Stimulated activated CD8-positive, alpha-beta memory T cell treated with anti-CD3 and anti-CD28 coated beads, Interleukin-4, amount 100 ng/mL, for 4 hours (primary cell): ENCODE measurements at regions not wholly inside any gene's neighbourhood (a gene's known extent, or its start where the extent isn't known, plus 50 kb on each side); places are given as distances from the start of the nearest gene placed in this dataset.
"Not testable (repeated sequence)": the region's sequence is repeated elsewhere in the genome, so short reads cannot be mapped to it uniquely, and the experiment has no call there.

Source experiments
- DNase-seq, 2 donors: peaks; one replicate each; pipeline ENCODE4 v3.0.0-alpha.2; 2020; ENCODE audit warnings: low read depth in 2 of 2, low spot score in 1 of 2

DNA sequence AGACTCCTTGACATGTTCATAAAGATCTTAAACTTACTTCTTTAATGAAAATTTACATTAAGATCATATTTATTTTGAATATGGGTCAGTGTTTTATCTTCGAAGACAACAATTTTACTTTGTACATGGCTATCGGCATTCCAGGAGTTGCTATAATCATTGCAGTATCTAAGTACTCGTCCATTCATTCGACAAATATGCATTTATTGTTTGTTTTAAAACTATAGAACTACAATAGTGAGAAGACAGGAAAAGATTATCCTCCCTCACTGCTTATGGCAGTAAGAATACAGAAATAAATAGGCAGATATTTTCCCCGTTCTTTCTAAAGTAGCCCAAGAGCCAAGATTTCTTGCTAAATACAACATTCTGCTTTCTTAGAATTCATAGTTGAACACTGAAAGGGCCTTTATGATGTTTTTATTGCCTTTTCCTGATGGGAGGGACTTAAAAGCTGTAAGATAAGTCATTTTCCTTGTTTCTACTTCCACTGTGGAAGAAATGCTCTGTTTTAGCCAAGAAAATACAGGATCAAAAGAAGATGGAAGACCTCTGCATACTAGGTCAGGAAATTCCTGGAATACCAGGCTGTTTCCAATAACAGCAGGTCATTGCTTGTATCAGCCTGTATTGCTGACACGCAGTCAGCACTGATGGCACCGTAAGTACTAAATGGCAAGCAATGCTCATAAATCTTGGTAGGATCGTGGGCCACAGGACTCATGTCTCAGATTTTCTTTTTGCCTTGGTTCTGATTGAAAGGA is 521.0 kb upstream of the ATP2B1 start:
- no peak for DNase-seq

DNA sequence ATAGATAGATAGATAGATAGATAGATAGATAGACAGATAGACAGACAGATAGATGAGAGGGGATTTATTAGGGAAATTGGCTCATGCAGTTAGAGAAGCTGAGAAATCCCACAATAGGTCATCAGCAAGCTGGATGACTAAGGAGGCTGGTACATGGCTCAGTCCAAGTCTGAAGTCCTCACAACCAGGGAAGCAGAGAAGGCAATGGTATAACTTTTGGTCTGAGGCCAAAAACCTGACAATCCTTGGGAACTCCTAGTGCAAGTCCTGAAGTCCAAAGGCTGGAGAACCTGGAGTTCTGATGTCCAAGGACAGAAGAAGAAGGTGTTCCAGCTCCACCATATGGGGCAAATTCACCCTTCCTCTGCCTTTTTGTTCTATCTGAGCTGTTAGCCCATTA is 517.6 kb upstream of the ATP2B1 start:
- no peak for DNase-seq

DNA sequence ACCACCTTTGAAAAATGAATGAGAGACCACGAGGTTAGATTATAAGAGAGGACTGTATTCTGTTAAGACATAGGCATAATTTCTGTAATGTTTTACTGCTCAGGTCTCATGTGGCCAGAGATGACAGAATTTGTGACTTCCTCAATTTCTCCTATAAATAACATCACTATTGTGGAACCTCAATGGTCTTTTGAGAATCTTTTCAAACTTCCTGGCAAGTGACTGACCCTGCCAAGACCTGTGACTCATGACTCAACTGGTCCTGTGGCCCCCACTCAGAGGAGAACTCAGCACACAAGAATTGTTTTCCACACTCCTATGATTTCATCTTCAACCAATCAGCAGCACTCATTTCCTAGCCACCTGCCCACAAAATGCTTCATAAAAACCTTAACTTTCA is 508.2 kb upstream of the ATP2B1 start:
- no peak for DNase-seq

DNA sequence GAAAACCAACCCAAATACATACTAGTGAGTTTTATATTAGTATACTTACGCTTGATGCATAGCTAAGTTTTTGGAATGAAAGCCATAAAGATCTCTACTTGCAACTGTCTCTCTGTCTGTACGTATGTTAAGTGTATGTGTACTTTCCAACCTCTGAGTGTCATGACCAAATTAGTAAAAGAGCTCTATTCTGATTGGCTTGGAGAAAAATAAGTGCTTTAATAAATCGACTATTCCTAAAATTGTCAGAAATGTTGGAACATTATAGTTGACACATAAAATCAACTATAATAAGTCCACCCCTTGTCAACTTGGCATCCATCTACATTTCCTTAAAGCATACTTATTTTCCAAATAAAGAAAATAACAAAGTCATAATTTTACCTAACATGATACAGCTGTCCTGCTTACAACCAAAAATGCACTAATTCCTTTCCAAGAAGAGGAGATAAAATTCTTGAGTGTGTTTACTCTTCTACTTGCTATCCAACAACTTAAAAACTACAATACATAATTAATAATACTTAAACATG is 507.4 kb upstream of the ATP2B1 start:
- DNase-seq = no peak

DNA sequence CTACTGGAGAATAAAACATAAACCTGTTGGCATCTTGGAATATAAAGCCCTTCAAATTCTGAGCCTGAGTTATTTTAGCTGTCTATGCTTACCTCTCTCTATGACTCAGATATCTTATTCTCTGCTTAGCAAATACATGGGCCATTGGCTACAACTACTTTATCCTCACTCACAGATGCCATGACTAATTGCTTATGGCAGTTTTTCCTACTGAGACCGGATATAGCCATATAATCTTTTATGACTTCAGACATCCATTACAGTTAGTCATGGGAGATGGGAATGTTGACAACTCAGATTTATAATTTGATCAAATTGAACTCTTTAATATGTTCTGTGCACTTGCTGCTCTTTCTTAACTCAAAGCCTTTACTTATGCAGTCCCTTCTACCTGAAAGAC is 502.4 kb upstream of the ATP2B1 start:
- DNase-seq = no peak

DNA sequence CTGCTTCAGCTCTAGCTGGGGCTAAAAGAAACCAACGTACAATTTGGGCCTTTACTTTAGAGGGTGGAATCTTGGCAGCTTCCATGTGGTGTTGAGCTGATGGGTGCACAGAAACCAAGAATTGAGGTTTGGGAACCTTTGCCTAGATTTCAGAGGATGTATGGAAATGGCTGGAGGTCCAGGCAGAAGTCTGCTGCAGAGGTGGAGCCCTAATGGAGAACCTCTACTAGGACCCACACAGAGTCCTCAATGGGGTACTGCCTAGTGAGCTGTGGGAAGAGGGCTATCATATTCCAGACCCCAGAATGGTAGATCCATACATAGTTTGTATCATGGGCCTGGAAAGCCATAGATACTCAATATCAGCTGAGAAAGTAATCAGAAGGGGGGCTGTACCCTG is 500.4 kb upstream of the ATP2B1 start:
- no peak for DNase-seq

DNA sequence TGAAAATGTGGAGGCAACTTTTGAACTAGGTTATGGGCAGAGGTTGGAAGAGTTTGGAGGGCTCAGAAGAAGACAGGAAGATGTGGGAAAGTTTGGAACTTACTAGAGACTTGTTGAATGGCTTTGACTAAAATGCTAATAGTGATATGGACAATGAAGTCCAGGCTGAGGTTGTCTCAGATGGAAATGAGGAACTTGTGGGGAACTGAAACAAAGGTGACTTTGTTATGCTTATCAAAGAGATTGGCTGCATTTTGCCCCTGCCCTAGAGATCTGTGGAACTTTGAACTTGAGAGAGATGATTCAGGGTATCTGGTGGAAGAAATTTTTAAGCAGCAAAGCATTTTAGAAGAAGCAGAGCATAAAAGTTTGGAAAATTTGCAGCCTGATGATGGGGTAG is 499.7 kb upstream of the ATP2B1 start:
- not testable (repeated sequence) for DNase-seq

DNA sequence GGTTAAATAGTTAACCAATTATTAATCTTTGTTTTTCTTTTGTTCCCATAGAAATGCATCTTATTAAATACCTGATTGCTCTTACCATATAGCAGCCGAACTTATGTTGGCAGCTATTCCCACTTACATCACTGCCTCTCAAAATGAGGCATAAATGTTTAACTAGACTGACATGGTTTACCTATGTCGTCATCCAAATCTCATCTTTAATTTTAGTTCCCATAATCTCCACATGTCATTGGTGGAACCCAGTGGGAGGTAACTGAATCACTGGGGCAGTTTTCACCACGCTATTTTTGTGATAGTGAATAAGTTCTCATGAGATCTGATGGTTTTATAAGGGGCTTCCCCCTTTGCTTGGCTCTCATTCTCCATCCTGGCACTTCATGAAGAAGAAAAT is 499.2 kb upstream of the ATP2B1 start:
- no peak for DNase-seq

DNA sequence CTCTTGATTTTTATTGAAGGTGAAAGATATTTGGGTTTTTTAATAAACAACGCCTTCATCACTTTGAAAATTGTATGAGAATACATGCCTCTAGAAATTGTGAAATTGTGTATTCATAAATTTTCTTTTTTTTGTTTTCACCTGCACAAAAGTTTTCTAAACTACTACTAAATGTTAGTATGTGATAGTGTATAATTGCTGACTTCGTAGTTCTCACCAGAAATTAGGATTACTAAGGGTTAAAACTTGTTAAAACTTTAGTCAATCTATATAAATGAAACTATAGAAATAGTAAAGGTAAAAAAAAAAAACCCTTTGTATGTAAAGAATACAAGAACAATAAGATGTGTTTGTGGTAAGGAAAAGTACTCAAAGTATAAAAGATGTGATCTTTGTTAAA is 496.5 kb upstream of the ATP2B1 start:
- DNase-seq = no peak

DNA sequence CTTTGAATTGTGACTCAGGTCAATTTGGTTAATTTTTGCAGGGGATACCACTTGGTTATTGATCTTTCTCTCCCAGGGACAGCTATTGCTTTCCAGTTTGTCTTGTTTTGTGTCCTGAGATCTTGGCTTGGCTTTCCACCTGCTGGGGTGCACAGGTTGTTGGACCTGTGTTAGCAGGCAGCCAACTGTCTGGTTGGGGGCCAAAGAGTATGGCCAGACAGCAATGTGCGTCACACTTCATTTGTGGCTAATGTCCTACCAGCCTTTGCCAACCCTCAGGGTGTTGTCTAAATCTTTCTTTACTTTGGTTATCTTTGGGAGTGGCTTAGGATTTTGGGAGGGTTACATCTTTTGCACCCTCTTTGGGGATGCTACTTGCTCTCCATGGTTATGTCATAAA is 494.9 kb upstream of the ATP2B1 start:
- DNase-seq = no peak

DNA sequence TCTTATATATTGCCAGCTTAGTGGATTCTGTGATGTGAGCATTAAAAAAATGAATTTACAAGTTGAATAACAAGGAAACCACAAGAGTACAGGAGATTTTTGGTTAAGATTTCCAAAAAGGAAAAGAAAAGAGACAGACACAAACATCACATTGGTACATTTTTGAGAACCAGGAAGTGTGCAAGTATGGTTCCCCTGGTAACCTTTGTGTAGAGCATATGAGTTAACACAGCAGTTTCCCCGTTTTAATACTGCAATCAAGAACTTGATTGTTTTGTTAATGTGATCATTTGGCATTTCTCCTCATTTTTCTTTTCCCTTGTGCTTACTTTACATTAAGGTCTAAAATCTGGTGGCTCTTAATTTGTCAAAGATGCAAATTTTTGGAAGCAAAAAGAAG is 490.4 kb upstream of the ATP2B1 start:
- no peak for DNase-seq

DNA sequence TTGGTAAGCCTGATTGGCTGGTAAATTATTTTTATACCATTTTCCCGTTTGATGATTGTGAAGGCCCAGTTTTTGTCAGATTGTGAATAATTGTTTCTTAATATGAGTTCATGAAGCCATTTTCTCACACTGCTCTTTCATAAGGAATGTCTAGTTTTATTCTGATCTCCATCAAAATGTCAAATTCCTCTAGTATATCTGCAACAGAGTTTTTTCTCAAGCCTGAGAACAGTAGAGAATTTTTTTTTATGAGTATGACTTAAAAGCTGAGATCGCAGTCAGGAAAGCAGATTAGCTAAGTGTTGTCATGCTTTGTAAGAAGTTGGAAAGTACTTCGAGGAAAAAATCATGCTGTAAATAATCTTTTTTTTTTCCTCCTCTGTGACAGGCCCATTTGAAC is 484.9 kb upstream of the ATP2B1 start:
- no peak for DNase-seq

DNA sequence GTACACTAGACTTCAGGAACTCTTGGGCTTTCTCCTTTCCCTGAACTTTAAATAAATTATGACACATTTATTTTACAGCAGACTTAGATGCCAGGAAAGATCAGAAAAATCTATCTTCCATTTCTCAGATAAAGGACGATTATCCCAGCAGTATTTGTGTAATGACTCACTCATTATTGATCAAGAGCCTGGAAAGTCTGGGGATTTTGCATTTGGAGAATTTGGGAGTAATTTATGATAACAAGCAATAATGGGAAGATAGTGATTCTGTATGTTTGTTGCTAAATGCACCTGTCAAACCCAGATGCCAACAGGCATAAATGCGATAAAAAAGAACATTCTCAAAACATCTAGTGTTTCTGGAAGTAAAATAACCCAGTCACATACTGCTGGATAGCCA is 480.2 kb upstream of the ATP2B1 start:
- no peak for DNase-seq

DNA sequence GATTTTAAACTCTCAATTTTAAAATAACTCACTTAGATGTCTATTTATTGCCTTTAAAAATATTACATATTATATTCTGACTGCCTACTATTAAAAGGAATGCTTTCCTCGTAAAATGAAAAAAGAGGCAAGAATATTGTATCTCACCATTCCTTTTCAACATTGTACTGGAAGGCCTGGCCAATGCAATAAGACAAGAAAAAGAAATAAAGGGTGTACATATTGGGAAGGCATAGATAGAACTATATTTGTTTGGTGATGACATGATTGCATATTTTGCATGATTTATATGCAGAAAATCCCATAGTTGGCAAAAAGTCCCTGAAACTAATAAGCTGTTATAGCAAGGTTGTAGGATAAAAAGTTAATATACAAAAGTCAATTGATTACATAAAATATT is 474.6 kb upstream of the ATP2B1 start:
- DNase-seq = no peak

DNA sequence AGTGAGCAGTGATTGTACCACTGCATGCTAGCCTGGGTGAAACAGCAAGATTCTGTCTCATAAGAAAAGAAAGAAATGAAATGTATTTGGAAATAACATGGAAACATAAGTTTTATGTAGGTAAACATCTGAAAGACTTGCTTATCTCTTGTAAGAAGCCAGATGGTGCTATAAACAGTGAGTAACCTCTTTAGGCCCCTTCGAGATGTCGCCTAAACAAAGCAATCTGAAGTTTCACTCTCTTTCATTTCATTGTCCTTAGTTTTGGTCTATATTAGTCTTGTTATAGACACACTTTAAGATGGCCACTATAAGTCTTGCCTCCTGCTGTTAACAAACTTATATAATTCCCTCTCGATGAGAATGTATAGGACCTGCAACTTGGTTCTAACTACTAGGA is 472.6 kb upstream of the ATP2B1 start:
- no peak for DNase-seq

DNA sequence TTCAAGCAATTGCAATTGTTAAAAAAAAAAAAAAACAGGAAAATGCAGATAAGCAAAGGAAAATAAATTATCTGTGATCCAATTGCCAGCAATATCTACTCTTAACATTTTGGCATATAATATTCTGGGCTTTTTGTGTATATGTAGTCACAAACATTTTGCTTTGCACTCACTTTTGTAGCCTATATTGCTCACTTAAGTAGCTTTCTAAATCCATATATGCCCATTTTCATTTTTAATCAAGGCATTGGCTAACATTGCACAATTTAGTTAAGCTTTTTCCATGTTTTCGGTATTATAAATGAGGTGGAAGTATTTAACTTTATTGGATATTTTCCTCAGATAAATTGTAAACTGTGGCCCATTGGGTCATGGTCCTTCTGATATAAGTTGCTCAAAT is 466.3 kb upstream of the ATP2B1 start:
- no peak for DNase-seq

DNA sequence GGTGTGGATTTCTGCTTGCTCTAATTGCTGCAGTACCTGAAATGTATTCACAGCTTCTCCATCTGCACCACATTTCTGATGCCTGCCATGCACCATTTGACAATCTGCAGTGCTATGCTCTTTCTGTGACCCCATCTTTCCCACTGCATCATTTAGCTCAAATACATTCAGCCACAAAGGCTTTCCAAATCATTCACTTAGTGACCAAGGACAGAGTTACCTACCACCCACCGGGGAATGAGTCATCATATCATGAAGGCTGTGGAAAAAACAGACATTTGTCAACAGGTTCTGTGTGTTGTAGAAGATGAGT is 465.5 kb upstream of the ATP2B1 start:
- no peak for DNase-seq

DNA sequence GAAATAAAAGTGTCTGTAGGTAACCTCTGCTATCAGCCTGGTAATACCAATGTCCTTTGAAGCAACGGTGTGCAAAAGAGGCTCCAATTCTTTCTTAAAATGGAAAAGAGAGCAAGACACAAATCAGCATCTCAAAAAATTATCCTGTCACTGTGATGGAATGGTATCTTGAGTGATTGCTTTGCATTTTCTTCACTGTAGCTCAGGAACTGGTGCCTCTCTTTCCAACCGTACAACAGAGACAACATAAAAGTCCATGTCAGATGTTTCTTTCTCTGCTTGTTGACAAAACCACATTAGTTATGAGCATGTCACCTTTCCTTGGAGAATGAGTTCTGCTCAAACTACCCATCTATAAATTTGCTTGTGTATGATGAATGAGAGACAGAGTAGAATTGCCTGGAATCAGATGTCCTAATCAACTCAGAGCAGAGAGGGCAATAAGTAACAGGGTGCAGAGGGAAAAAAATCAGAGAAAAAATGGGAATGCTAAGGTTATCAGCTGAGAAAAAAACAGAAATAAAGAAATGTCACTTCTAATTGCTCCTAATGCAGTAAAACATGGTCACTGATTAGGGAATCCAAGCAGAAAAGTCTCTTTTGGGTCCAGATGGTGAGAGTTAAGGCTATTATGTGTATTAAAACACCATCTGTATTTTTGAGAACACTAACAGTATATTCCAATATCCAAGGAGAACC is 465.0 kb upstream of the ATP2B1 start:
- DNase-seq = no peak

DNA sequence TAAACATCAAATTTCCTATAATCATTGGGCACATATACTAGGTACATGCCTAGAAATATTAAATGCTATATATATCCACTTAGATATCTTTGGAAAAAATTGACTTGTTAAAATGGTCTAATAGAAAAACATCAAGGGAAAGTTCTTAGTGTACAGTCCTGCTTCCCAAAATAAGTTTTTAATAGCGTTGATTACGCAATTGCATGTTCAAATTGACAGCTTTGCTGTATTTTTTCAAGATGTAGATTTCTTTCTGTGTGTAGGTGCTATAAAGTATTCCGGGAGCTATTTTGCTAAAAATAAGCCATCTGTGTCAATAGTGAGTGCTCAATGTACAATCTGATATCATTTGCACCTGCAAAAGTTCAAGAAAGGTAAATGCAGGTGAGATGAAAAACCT is 463.9 kb upstream of the ATP2B1 start:
- DNase-seq = no peak

DNA sequence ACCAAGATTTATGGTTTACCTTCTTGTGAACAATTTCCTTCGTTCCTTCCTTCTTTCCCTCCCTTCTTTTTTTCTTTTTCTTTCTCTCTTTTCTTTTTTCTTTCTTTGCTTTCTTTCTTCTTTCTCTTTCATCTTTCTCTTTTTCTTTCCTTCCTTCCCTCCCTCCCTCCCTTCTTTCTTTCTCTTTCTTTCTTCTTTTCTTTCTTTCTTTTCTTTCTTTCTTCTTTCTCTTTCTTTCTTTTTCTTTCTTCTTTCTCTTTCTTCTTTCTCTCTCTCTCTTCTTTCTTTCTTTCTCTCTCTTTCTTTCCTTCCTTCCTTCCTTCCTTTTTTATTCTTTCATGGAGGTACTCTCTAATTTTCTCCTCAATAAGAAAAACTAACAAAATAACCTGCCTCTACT is 462.1 kb upstream of the ATP2B1 start:
- no peak for DNase-seq

DNA sequence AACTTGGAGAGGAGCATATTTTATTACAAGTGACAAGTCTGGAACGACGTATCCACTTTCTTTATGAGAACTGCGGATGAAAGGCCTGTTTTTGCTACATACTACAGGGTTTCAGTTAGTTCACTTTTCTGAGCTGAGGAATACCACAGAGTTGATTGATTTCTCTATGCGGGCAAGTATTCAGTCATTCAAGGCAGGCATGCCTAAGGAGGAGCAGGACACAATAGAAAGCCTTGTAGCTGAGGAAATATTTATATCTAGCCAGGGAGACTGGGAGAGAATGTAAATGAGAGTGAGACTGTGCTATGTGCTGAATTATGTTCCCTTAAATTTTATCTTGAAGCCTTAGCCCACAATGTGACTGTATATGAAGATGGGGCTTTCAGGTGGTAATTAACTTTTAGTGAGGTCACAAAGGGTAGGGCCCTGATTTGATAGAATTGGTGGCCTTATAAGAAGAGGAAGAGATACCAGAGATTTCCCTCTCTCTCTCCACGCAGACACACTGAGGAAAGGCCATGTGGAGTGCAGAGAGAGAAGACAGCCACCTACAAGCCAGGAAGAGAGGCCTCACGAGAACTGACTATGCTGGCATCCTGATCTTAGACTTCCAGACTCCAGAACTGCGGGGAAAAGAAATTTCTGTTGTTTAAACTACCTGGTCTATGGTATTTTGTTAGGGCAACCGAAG is 459.0 kb upstream of the ATP2B1 start:
- DNase-seq = no peak

DNA sequence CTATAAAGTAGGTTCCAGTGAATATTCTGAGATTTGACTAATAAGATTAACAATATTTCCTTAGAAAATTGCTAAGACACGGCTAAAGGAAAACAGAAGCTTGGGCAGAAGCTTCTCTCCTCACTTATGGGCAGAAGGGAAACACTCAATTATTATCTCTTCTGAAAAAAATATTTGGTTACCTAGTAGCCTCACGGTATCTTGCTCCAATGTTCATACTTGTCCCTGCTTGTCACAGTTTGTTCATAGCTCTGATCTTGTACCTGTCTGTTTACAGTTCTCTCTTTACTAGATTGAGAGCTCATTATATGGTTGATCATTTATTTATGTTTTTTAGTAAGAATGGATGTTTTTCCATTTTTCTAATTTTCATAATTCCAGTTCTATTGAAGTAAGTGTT is 458.0 kb upstream of the ATP2B1 start:
- no peak for DNase-seq
